ENCODE measurements at regions not wholly inside any gene's neighbourhood (a gene's known extent, or its start where the extent isn't known, plus 50 kb on each side); places are given as distances from the start of the nearest gene placed in this dataset.

DNA sequence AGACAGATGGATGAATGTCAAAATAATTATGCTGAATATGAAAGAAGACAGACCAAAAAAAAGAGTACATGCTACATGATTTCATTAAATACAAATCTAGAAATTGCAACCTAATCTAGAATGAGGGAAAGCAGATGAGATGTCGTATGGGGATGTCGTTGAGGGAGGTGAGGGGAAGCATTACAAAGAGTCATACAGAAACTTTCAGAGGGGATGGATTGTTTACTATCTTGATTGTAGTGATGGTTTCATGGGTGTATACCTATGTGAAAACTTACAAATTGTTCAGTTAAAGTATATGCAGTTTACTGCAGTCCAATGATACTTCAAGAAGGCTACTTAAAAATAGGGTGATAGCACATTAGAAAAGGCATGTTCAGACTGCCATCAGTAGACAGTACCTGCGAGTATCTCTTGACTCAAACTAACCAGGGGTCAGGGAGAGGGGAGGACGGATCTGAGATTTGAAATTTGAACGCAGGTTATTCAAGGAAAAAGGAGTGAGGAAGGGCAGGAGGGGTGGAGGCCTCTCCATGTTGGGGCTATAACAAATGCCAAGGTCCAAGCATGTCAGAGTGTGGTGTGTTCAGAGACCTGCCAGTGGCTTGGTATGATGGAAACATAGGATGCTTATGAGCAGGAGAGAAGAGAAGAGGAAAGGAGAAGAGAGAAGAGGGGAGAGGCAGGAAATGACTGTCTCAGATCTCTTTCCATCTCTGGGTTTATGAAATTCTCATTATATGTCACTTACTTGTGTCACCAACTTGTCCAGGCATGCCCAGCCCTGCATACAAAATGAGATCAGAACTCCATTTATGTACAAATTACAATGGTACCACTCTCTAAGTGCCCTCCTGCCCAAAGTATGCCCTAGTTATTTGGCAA lies 257.3 kb upstream of the CXCR4 start:
- H3K36me3 ChIP-seq, result no peaks in the 10 kb centered on the region
- no peak for DNase-seq (ENCODE audit: low spot score in 2 of 2)
- no peaks in the 10 kb centered on the region for H3K9me3 ChIP-seq
- 90% methylated on average over 5 of the region's 5 CpGs for WGBS
- H3K27ac ChIP-seq, result no peak overlapping the region
- H3K4me1 ChIP-seq, result no peaks in the 10 kb centered on the region
- no peak for TF ChIP-seq POLR2AphosphoS5 (IDR thresholded peaks at IDR 0.05)
- TF ChIP-seq, protein P1, sequence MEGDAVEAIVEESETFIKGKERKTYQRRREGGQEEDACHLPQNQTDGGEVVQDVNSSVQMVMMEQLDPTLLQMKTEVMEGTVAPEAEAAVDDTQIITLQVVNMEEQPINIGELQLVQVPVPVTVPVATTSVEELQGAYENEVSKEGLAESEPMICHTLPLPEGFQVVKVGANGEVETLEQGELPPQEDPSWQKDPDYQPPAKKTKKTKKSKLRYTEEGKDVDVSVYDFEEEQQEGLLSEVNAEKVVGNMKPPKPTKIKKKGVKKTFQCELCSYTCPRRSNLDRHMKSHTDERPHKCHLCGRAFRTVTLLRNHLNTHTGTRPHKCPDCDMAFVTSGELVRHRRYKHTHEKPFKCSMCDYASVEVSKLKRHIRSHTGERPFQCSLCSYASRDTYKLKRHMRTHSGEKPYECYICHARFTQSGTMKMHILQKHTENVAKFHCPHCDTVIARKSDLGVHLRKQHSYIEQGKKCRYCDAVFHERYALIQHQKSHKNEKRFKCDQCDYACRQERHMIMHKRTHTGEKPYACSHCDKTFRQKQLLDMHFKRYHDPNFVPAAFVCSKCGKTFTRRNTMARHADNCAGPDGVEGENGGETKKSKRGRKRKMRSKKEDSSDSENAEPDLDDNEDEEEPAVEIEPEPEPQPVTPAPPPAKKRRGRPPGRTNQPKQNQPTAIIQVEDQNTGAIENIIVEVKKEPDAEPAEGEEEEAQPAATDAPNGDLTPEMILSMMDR (IDR thresholded peaks at IDR 0.05), result no peak
- no peak for TF ChIP-seq POLR2A (IDR thresholded peaks at IDR 0.05)
- TF ChIP-seq EP300 (IDR thresholded peaks at IDR 0.05), result no peak
- no peaks in the 10 kb centered on the region for H3K27me3 ChIP-seq
- H3K4me3 ChIP-seq, result no peak overlapping the region

DNA sequence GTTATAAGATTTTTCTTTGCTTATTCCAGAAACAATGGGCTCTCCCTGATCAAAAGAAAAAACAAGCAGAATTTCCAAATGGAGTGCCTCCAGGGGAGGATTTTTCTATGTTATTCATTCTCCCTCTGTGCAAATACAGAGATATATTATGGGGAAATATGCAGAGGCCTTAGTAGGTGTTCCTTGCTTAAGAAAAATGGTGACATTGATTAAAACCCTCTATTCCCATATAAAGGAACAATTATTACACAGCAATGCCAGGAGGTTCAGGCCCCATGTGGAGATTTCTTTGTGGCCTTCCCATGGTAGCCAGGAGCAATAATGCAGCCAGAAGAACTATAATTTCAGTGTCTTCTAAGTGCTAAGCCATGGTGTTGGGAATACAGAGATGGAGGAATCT lies 255.9 kb upstream of the CXCR4 start:
- H3K27me3 ChIP-seq, result no peaks in the 10 kb centered on the region
- no peaks in the 10 kb centered on the region for H3K4me1 ChIP-seq
- H3K9me3 ChIP-seq, result no peaks in the 10 kb centered on the region
- DNase-seq (ENCODE audit: low spot score in 2 of 2), result no peak
- TF ChIP-seq, protein P1 (IDR thresholded peaks at IDR 0.05), result no peak
- TF ChIP-seq POLR2AphosphoS5 (IDR thresholded peaks at IDR 0.05) (no peak), EP300 (IDR thresholded peaks at IDR 0.05) (no peak), POLR2A (IDR thresholded peaks at IDR 0.05) (no peak)
- H3K4me3 ChIP-seq, result no peak overlapping the region
- H3K27ac ChIP-seq, result no peak overlapping the region
- no peaks in the 10 kb centered on the region for H3K36me3 ChIP-seq

DNA sequence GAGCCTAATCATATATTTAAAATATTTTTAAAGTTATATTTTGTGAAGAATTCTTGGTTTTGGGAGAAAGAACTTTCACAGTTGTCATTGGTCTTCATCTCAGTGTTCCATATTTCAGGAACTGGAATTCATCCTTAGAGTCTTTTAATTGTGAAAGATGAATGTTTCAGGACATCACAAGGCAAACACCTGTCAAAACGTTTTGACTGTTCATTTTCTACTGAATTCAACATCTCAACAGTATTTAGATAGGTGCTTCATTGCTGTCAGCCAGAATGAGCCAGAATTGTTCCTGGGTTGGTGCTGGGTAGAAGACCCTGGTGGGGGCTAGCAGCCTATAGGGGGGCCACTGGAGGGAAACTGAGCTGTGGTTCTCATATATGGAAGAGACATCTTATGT lies 255.1 kb upstream of the CXCR4 start:
- Histone ChIP-seq H3K36me3 (no peaks in the 10 kb centered on the region), H3K27ac (no peak overlapping the region), H3K4me1 (no peaks in the 10 kb centered on the region), H3K4me3 (no peak overlapping the region), H3K9me3 (no peaks in the 10 kb centered on the region), H3K27me3 (no peaks in the 10 kb centered on the region)
- no peak for TF ChIP-seq EP300 (IDR thresholded peaks at IDR 0.05)
- no peak for TF ChIP-seq POLR2AphosphoS5 (IDR thresholded peaks at IDR 0.05)
- TF ChIP-seq POLR2A (IDR thresholded peaks at IDR 0.05), result no peak
- TF ChIP-seq, protein P1 (IDR thresholded peaks at IDR 0.05), result no peak
- no peak for DNase-seq (ENCODE audit: low spot score in 2 of 2)
- 61% methylated on average over 1 of the region's 1 CpG for WGBS

DNA sequence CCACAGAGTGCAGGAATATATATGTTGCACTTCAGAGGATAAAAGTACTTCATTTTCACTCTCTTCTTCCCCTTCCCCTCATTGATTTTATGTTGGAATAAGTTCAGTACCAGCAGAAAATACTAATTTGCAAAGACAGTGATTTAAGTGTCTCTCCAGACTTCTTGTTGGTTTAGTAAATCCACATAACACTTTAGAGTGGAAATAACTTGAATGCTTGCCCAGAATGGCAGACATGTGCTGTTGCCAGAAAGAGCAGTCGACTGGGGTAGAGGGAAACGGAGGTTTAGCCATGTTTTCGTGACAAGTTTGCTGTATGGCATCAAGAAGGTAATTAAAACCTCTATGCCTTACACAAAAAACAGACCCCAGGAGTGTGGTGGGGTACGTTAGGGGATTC lies 246.0 kb upstream of the CXCR4 start:
- WGBS, result 24% methylated on average over 4 of the region's 4 CpGs
- Histone ChIP-seq H3K27ac (no peak overlapping the region), H3K27me3 (no peaks in the 10 kb centered on the region), H3K4me3 (no peak overlapping the region), H3K4me1 (no peaks in the 10 kb centered on the region), H3K9me3 (no peaks in the 10 kb centered on the region), H3K36me3 (no peaks in the 10 kb centered on the region)
- DNase-seq (ENCODE audit: low spot score in 2 of 2), result no peak
- no peak for TF ChIP-seq EP300 (IDR thresholded peaks at IDR 0.05)
- no peak for TF ChIP-seq POLR2A (IDR thresholded peaks at IDR 0.05)
- no peak for TF ChIP-seq POLR2AphosphoS5 (IDR thresholded peaks at IDR 0.05)

DNA sequence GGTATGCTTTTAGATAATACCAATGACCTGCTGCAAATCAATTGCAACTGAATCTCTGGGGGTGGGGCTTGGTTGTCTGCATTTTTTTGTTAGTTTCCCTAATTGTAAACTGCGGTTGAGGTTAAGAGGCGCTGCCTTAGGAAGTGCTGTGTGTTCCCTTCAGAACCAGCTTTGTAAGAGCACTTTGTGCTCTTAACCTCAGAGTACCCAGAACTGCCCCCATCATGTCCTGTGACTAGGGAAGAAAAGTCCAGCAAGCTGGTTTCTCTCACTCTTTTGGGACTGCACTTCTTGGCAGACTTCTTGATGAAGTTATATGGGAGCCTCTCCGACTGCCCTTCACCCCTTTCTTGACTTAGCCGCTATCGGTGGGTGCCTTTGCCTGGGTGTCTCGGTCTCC lies 245.5 kb upstream of the CXCR4 start:
- no peak for TF ChIP-seq POLR2A (IDR thresholded peaks at IDR 0.05)
- TF ChIP-seq, protein P1 (IDR thresholded peaks at IDR 0.05), result no peak
- DNase-seq (ENCODE audit: low spot score in 2 of 2), result no peak
- no peaks in the 10 kb centered on the region for H3K9me3 ChIP-seq
- no peaks in the 10 kb centered on the region for H3K4me1 ChIP-seq
- H3K27ac ChIP-seq, result no peak overlapping the region
- no peaks in the 10 kb centered on the region for H3K36me3 ChIP-seq
- WGBS, result 81% methylated on average over 6 of the region's 6 CpGs
- no peaks in the 10 kb centered on the region for H3K27me3 ChIP-seq
- H3K4me3 ChIP-seq, result no peak overlapping the region
